ENCODE measurements at regions not wholly inside any gene's neighbourhood (a gene's known extent, or its start where the extent isn't known, plus 50 kb on each side); places are given as distances from the start of the nearest gene placed in this dataset.

GRCh38 chr15:93195109-93195508 lies 106.1 kb upstream of the RGMA start:
- Histone ChIP-seq H3K27me3 (ENCODE audit: insufficient read depth, low read depth, severe bottlenecking) (peaks cover 84% of the 10 kb centered on the region), H3K36me3 (no peaks in the 10 kb centered on the region), H3K27ac (no peak overlapping the region), H3K4me3 (ENCODE audit: low read depth, low read length) (no peak overlapping the region), H3K9me3 (ENCODE audit: severe bottlenecking) (no peaks in the 10 kb centered on the region)
- no peak for TF ChIP-seq CTCF (IDR thresholded peaks at IDR 0.05; ENCODE audit: low read depth, low read length)
- DNase-seq = no peak

GRCh38 chr15:93190238-93190637 lies 101.2 kb upstream of the RGMA start:
- Histone ChIP-seq H3K27ac (no peak overlapping the region), H3K36me3 (no peaks in the 10 kb centered on the region), H3K9me3 (ENCODE audit: severe bottlenecking) (no peaks in the 10 kb centered on the region), H3K4me3 (ENCODE audit: low read depth, low read length) (no peak overlapping the region), H3K27me3 (ENCODE audit: insufficient read depth, low read depth, severe bottlenecking) (peaks cover 86% of the 10 kb centered on the region)
- DNase-seq = no peak
- no peak for TF ChIP-seq CTCF (IDR thresholded peaks at IDR 0.05; ENCODE audit: low read depth, low read length)

GRCh38 chr15:93189561-93189960 lies 100.5 kb upstream of the RGMA start:
- H3K27ac ChIP-seq = no peak overlapping the region
- no peaks in the 10 kb centered on the region for H3K36me3 ChIP-seq
- no peak for TF ChIP-seq CTCF (IDR thresholded peaks at IDR 0.05; ENCODE audit: low read depth, low read length)
- H3K4me3 ChIP-seq (ENCODE audit: low read depth, low read length) = no peak overlapping the region
- no peaks in the 10 kb centered on the region for H3K9me3 ChIP-seq (ENCODE audit: severe bottlenecking)
- DNase-seq = no peak
- H3K27me3 ChIP-seq (ENCODE audit: insufficient read depth, low read depth, severe bottlenecking) = peaks cover 86% of the 10 kb centered on the region

- no peak for DNase-seq
- peaks cover 91% of the 10 kb centered on the region for H3K27me3 ChIP-seq (ENCODE audit: insufficient read depth, low read depth, severe bottlenecking)
These were observed 99.2 kb upstream of the RGMA start for GRCh38 chr15:93188236-93188635.

GRCh38 chr15:93185796-93186195 lies 96.8 kb upstream of the RGMA start:
- no peak for DNase-seq

More at GRCh38 chr15:93188236-93188635, 99.2 kb upstream of the RGMA start:
- TF ChIP-seq CTCF (IDR thresholded peaks at IDR 0.05; ENCODE audit: low read depth, low read length) = no peak
- no peak overlapping the region for H3K4me3 ChIP-seq (ENCODE audit: low read depth, low read length)
- no peak overlapping the region for H3K27ac ChIP-seq
- no peaks in the 10 kb centered on the region for H3K36me3 ChIP-seq
- no peaks in the 10 kb centered on the region for H3K9me3 ChIP-seq (ENCODE audit: severe bottlenecking)

More at GRCh38 chr15:93185796-93186195, 96.8 kb upstream of the RGMA start:
- no peak overlapping the region for H3K4me3 ChIP-seq (ENCODE audit: low read depth, low read length)
- no peaks in the 10 kb centered on the region for H3K9me3 ChIP-seq (ENCODE audit: severe bottlenecking)
- H3K36me3 ChIP-seq = no peaks in the 10 kb centered on the region
- H3K27me3 ChIP-seq (ENCODE audit: insufficient read depth, low read depth, severe bottlenecking) = peaks cover 86% of the 10 kb centered on the region
- no peak for TF ChIP-seq CTCF (IDR thresholded peaks at IDR 0.05; ENCODE audit: low read depth, low read length)
- H3K27ac ChIP-seq = no peak overlapping the region
